ENCODE measurements at regions not wholly inside any gene's neighbourhood (a gene's known extent, or its start where the extent isn't known, plus 50 kb on each side); places are given as distances from the start of the nearest gene placed in this dataset.

- TF ChIP-seq, protein P1, sequence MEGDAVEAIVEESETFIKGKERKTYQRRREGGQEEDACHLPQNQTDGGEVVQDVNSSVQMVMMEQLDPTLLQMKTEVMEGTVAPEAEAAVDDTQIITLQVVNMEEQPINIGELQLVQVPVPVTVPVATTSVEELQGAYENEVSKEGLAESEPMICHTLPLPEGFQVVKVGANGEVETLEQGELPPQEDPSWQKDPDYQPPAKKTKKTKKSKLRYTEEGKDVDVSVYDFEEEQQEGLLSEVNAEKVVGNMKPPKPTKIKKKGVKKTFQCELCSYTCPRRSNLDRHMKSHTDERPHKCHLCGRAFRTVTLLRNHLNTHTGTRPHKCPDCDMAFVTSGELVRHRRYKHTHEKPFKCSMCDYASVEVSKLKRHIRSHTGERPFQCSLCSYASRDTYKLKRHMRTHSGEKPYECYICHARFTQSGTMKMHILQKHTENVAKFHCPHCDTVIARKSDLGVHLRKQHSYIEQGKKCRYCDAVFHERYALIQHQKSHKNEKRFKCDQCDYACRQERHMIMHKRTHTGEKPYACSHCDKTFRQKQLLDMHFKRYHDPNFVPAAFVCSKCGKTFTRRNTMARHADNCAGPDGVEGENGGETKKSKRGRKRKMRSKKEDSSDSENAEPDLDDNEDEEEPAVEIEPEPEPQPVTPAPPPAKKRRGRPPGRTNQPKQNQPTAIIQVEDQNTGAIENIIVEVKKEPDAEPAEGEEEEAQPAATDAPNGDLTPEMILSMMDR (IDR thresholded peaks at IDR 0.05), result no peak
- TF ChIP-seq POLR2A (IDR thresholded peaks at IDR 0.05), result no peak
These were observed 69.4 kb upstream of the MMADHC start for GRCh38 chr2:149656996-149657395.

Data from suprapubic skin (tissue), 3 donors.